ENCODE measurements at regions not wholly inside any gene's neighbourhood (a gene's known extent, or its start where the extent isn't known, plus 50 kb on each side); places are given as distances from the start of the nearest gene placed in this dataset.

DNA sequence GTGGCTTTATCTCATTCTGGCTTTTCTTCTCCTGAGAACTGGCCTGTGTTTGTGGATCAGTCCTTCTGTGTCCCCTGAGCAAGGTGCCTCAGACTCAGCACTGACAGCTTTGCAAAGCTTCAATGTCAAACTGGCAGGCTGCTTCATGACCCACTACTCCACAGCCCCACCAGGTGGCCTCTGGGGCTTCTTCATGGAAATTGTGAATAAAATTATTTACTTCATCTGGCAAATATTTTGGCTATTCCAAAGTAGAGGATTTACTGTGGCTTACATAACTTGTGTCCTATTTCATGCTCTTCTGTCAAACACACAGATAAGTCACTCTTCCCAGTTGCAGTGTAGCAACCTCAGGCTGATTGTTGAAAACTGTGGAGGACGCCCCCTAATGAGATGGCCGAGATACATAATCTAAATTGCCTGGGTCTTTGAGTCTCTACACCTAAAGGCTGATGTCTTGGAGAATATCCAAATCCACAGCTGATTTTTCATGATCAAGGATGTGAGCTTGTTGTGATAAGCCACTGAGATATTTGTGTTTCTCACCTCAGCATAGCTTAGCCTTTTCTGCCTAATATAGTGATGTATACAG lies 721.9 kb upstream of the SLC10A2 start:
- TF ChIP-seq, protein P1, sequence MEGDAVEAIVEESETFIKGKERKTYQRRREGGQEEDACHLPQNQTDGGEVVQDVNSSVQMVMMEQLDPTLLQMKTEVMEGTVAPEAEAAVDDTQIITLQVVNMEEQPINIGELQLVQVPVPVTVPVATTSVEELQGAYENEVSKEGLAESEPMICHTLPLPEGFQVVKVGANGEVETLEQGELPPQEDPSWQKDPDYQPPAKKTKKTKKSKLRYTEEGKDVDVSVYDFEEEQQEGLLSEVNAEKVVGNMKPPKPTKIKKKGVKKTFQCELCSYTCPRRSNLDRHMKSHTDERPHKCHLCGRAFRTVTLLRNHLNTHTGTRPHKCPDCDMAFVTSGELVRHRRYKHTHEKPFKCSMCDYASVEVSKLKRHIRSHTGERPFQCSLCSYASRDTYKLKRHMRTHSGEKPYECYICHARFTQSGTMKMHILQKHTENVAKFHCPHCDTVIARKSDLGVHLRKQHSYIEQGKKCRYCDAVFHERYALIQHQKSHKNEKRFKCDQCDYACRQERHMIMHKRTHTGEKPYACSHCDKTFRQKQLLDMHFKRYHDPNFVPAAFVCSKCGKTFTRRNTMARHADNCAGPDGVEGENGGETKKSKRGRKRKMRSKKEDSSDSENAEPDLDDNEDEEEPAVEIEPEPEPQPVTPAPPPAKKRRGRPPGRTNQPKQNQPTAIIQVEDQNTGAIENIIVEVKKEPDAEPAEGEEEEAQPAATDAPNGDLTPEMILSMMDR (IDR thresholded peaks at IDR 0.05): no peak
- no peak for TF ChIP-seq POLR2A (IDR thresholded peaks at IDR 0.05)

Data from lower leg skin (tissue), 3 donors.